ENCODE measurements at regions not wholly inside any gene's neighbourhood (a gene's known extent, or its start where the extent isn't known, plus 50 kb on each side); places are given as distances from the start of the nearest gene placed in this dataset.

DNA sequence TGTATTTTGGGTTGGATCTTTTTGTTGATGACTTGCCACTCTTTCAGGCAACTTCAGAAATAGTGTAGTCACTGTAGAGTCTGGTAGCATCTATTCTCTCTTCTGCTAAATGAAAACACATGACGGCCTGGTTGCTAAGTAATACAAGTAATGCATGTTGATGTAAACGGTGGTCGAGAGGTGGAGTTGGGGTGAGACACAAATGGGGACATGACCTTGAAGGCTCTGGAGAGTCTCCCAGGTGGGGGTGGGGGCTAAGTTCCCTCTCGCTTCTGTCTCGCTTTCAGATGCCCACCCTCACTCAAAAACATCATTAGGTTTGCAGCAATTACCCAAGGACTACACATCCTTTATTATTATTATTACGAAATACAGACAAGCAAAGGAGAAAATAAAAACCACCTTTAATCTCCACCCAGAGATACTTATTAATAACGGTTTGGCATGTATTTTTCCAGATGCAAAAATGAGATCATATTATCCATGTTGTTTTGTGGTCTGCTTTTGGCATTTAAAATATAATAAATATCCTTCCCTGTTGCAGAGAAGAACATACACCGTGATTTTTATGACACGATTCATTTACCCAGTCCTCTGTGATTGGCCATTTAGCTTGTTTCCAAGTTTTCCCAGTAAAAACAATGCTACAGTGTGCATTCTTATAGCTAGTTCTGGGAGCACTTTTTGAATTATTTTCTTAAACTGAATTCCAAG lies 138.1 kb downstream of the MIS18A start:
- TF ChIP-seq, protein P1, sequence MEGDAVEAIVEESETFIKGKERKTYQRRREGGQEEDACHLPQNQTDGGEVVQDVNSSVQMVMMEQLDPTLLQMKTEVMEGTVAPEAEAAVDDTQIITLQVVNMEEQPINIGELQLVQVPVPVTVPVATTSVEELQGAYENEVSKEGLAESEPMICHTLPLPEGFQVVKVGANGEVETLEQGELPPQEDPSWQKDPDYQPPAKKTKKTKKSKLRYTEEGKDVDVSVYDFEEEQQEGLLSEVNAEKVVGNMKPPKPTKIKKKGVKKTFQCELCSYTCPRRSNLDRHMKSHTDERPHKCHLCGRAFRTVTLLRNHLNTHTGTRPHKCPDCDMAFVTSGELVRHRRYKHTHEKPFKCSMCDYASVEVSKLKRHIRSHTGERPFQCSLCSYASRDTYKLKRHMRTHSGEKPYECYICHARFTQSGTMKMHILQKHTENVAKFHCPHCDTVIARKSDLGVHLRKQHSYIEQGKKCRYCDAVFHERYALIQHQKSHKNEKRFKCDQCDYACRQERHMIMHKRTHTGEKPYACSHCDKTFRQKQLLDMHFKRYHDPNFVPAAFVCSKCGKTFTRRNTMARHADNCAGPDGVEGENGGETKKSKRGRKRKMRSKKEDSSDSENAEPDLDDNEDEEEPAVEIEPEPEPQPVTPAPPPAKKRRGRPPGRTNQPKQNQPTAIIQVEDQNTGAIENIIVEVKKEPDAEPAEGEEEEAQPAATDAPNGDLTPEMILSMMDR (conservative IDR thresholded peaks at IDR 0.05; ENCODE audit: low read depth, low read length), result no peak
- no peak for TF ChIP-seq EZH2 (IDR thresholded peaks at IDR 0.05; ENCODE audit: low read length, unreplicated experiment)
